ENCODE measurements at regions not wholly inside any gene's neighbourhood (a gene's known extent, or its start where the extent isn't known, plus 50 kb on each side); places are given as distances from the start of the nearest gene placed in this dataset.

- TF ChIP-seq CTCF (IDR thresholded peaks at IDR 0.05) = no peak
- TF ChIP-seq ZFX (IDR thresholded peaks at IDR 0.05; ENCODE audit: borderline replicate concordance) = no peak
Observed at GRCh38 chr7:24517166-24517565, 56.1 kb upstream of the PALS2 start.

Data from 22Rv1 (cell line).